ENCODE measurements at regions not wholly inside any gene's neighbourhood (a gene's known extent, or its start where the extent isn't known, plus 50 kb on each side); places are given as distances from the start of the nearest gene placed in this dataset.

GRCh38 chr3:76724075-76724474, 315.8 kb upstream of the ROBO2 start:
- no peak for DNase-seq

GRCh38 chr3:76724706-76725105, 315.2 kb upstream of the ROBO2 start:
- DNase-seq, result no peak

GRCh38 chr3:76726034-76726433, 313.9 kb upstream of the ROBO2 start:
- no peak for DNase-seq

- no peak for DNase-seq
Observed at GRCh38 chr3:76728426-76728825, 311.5 kb upstream of the ROBO2 start.

- no peak for DNase-seq
Observed at GRCh38 chr3:76731471-76731870, 308.4 kb upstream of the ROBO2 start.

GRCh38 chr3:76733073-76733759, 306.7 kb upstream of the ROBO2 start:
- no peak for DNase-seq

GRCh38 chr3:76735152-76735551, 304.7 kb upstream of the ROBO2 start:
- no peak for DNase-seq

GRCh38 chr3:76753599-76753998, 286.3 kb upstream of the ROBO2 start:
- DNase-seq, result no peak

- DNase-seq, result no peak
Observed at GRCh38 chr3:76754247-76754646, 285.7 kb upstream of the ROBO2 start.

- no peak for DNase-seq
Observed at GRCh38 chr3:76756577-76756976, 283.3 kb upstream of the ROBO2 start.

GRCh38 chr3:76760336-76760735, 279.6 kb upstream of the ROBO2 start:
- no peak for DNase-seq

GRCh38 chr3:76765511-76765910, 274.4 kb upstream of the ROBO2 start:
- DNase-seq, result no peak

GRCh38 chr3:76768912-76769311, 271.0 kb upstream of the ROBO2 start:
- DNase-seq, result no peak

- no peak for DNase-seq
Observed at GRCh38 chr3:76776927-76777326, 263.0 kb upstream of the ROBO2 start.

- DNase-seq, result no peak
Observed at GRCh38 chr3:76788206-76788605, 251.7 kb upstream of the ROBO2 start.

GRCh38 chr3:76789237-76789636, 250.7 kb upstream of the ROBO2 start:
- no peak for DNase-seq

- DNase-seq, result no peak
Observed at GRCh38 chr3:76811418-76811817, 228.5 kb upstream of the ROBO2 start.

GRCh38 chr3:76812649-76813242, 227.2 kb upstream of the ROBO2 start:
- no peak for DNase-seq

GRCh38 chr3:76815561-76815960, 224.3 kb upstream of the ROBO2 start:
- no peak for DNase-seq

- no peak for DNase-seq
Observed at GRCh38 chr3:76820481-76820880, 219.4 kb upstream of the ROBO2 start.

- DNase-seq, result no peak
Observed at GRCh38 chr3:76824658-76825240, 215.2 kb upstream of the ROBO2 start.

GRCh38 chr3:76826861-76827260, 213.0 kb upstream of the ROBO2 start:
- DNase-seq, result no peak

GRCh38 chr3:76827701-76828226, 212.1 kb upstream of the ROBO2 start:
- DNase-seq, result no peak

- no peak for DNase-seq
Observed at GRCh38 chr3:76834657-76835056, 205.2 kb upstream of the ROBO2 start.
